Upper lobe of right lung (tissue), 1 donor: ENCODE measurements at regions not wholly inside any gene's neighbourhood (a gene's known extent, or its start where the extent isn't known, plus 50 kb on each side); places are given as distances from the start of the nearest gene placed in this dataset.
"Not testable (repeated sequence)": the region's sequence is repeated elsewhere in the genome, so short reads cannot be mapped to it uniquely, and the experiment has no call there.

ENCODE experiments used
- ATAC-seq: fragments of 200-7000 bp; cut with Tn5 transposase; one replicate; pipeline ENCODE4 v1.9.1; 2020; ENCODE audit warnings: mild to moderate bottlenecking, moderate library complexity
- DNase-seq: peaks from one replicate; pipeline ENCODE4 v3.0.0-alpha.2; 2020
- H3K27ac ChIP-seq: fragments of 200-600 bp; one replicate; pipeline ENCODE4 v1.8.0; 2022
- H3K27me3 ChIP-seq: fragments of 200-600 bp; one replicate; pipeline ENCODE4 v1.8.0; 2022; ENCODE audit warnings: mild to moderate bottlenecking
- H3K36me3 ChIP-seq: fragments of 200-600 bp; one replicate; pipeline ENCODE4 v1.8.0; 2022
- H3K4me1 ChIP-seq: fragments of 200-600 bp; one replicate; pipeline ENCODE4 v1.8.0; 2022
- H3K4me3 ChIP-seq: fragments of 200-600 bp; one replicate; pipeline ENCODE4 v1.8.0; 2022; ENCODE audit warnings: mild to moderate bottlenecking
- H3K9me3 ChIP-seq: fragments of 200-600 bp; one replicate; pipeline ENCODE4 v1.8.0; 2022
- CTCF ChIP-seq: fragments of 200-600 bp; IDR thresholded peaks from one replicate; pipeline ENCODE4 v1.8.0; 2022; ENCODE audit warnings: antibody characterized with exemption
- intact Hi-C: fragments of 100-400 bp; cut with DNase I; formaldehyde crosslinking; loops from one replicate; pipeline ENCODE4 v1.11.0; 2022
- donor health status: DM: no; HTN: yes; CAD: no; lungs with severe emphysema.

- intact Hi-C loops = no loop called here
- no peak overlapping the region for H3K27ac ChIP-seq
- TF ChIP-seq CTCF = no peak
- DNase-seq (no peak), ATAC-seq (no peak)
- no peaks in the 10 kb centered on the region for H3K4me1 ChIP-seq
- H3K27me3 ChIP-seq = no peaks in the 10 kb centered on the region
- H3K9me3 ChIP-seq = no peaks in the 10 kb centered on the region
- H3K36me3 ChIP-seq = no peaks in the 10 kb centered on the region
- no peak overlapping the region for H3K4me3 ChIP-seq
Measured at GRCh38 chr12:76653342-76653741, 93.8 kb upstream of the OSBPL8 start.

DNA sequence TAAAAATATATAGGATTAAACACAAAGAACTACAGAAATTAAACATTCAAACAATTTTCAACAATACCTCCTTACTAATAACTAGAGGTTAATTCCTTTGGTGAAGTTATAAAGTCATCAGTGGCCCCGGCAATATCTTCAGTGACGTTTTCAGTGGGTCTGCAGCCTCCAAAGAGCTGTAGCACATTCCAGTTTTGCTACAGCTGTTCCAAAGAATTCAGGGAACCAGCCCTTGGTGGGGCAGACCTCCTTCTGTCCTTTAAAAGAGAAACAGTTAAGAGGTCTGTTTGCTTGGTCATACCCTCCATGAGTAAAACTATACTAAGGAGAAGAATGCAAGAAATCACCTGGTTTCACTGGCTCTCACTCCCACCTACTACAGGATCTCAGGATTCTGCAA, 99.2 kb upstream of the ZDHHC17 start:
- Histone ChIP-seq H3K4me3 (no peak overlapping the region), H3K27me3 (no peaks in the 10 kb centered on the region), H3K4me1 (no peaks in the 10 kb centered on the region), H3K36me3 (no peaks in the 10 kb centered on the region), H3K27ac (no peak overlapping the region), H3K9me3 (no peaks in the 10 kb centered on the region)
- no peak for TF ChIP-seq CTCF
- DNase-seq = no peak
- no peak for ATAC-seq
- intact Hi-C loops = no loop called here

GRCh38 chr12:76666290-76666835, 97.6 kb upstream of the ZDHHC17 start:
- Histone ChIP-seq H3K36me3 (no peaks in the 10 kb centered on the region), H3K27ac (no peak overlapping the region), H3K9me3 (no peaks in the 10 kb centered on the region), H3K4me1 (no peaks in the 10 kb centered on the region), H3K27me3 (no peaks in the 10 kb centered on the region), H3K4me3 (no peak overlapping the region)
- TF ChIP-seq CTCF = no peak
- intact Hi-C loops = no loop called here
- ATAC-seq = no peak
- DNase-seq = no peak

- ATAC-seq (no peak), DNase-seq (no peak)
- Histone ChIP-seq H3K27ac (no peak overlapping the region), H3K4me1 (no peaks in the 10 kb centered on the region), H3K27me3 (no peaks in the 10 kb centered on the region), H3K4me3 (no peak overlapping the region), H3K36me3 (no peaks in the 10 kb centered on the region), H3K9me3 (no peaks in the 10 kb centered on the region)
- intact Hi-C loops = no loop called here
- no peak for TF ChIP-seq CTCF
Measured at GRCh38 chr12:76669981-76670380, 93.9 kb upstream of the ZDHHC17 start.

- intact Hi-C loops = no loop called here
- Histone ChIP-seq H3K36me3 (no peaks in the 10 kb centered on the region), H3K4me3 (no peak overlapping the region), H3K27ac (no peak overlapping the region), H3K9me3 (no peaks in the 10 kb centered on the region), H3K27me3 (no peaks in the 10 kb centered on the region), H3K4me1 (no peaks in the 10 kb centered on the region)
- no peak for DNase-seq
- TF ChIP-seq CTCF = no peak
- ATAC-seq = no peak
Measured at GRCh38 chr12:76670776-76671175, 93.1 kb upstream of the ZDHHC17 start.

GRCh38 chr12:76674669-76675315, 89.1 kb upstream of the ZDHHC17 start:
- no peaks in the 10 kb centered on the region for H3K36me3 ChIP-seq
- no peaks in the 10 kb centered on the region for H3K27me3 ChIP-seq
- ATAC-seq = no peak
- intact Hi-C loops = no loop called here
- H3K4me1 ChIP-seq = no peaks in the 10 kb centered on the region
- H3K4me3 ChIP-seq = no peak overlapping the region
- H3K9me3 ChIP-seq = no peaks in the 10 kb centered on the region
- no peak for TF ChIP-seq CTCF
- no peak overlapping the region for H3K27ac ChIP-seq
- no peak for DNase-seq

- intact Hi-C loops, H3K4me3 ChIP-seq, H3K36me3 ChIP-seq, H3K27ac ChIP-seq, DNase-seq, H3K9me3 ChIP-seq, H3K4me1 ChIP-seq, ATAC-seq, H3K27me3 ChIP-seq: not testable (repeated sequence)
Measured at GRCh38 chr12:76676261-76676660, 87.7 kb upstream of the ZDHHC17 start.
